GM10266 (cell line): ENCODE measurements at regions not wholly inside any gene's neighbourhood (a gene's known extent, or its start where the extent isn't known, plus 50 kb on each side); places are given as distances from the start of the nearest gene placed in this dataset.

Experiments used
- DNase-seq: peaks from one replicate; pipeline ENCODE4 v3.0.0; 2012; ENCODE audit errors: extremely low spot score
- CTCF ChIP-seq: IDR thresholded peaks from 2 replicates; pipeline ENCODE4 v1.5.1; 2012; ENCODE audit warnings: mild to moderate bottlenecking, low read depth; ENCODE audit not compliant: control insufficient read depth, insufficient read depth; ENCODE audit errors: missing control alignments

GRCh38 chr3:160105907-160106584 is 117.4 kb downstream of the IL12A start:
- no peak for DNase-seq
- TF ChIP-seq CTCF = no peak

- no peak for DNase-seq
- no peak for TF ChIP-seq CTCF
These were observed 118.0 kb upstream of the C3orf80 start for GRCh38 chr3:160106905-160107861.

- TF ChIP-seq CTCF = no peak
These were observed 116.9 kb upstream of the C3orf80 start for GRCh38 chr3:160108362-160108761.

GRCh38 chr3:160112481-160112880 is 112.7 kb upstream of the C3orf80 start:
- no peak for TF ChIP-seq CTCF
- DNase-seq = no peak

More at GRCh38 chr3:160108362-160108761, 116.9 kb upstream of the C3orf80 start:
- DNase-seq = no peak

- no peak for DNase-seq
- no peak for TF ChIP-seq CTCF
These were observed 112.2 kb upstream of the C3orf80 start for GRCh38 chr3:160112996-160113395.

- no peak for TF ChIP-seq CTCF
- no peak for DNase-seq
These were observed 110.7 kb upstream of the C3orf80 start for GRCh38 chr3:160114355-160114995.
